ENCODE measurements at regions not wholly inside any gene's neighbourhood (a gene's known extent, or its start where the extent isn't known, plus 50 kb on each side); places are given as distances from the start of the nearest gene placed in this dataset.

- no peak overlapping the region for H3K27ac ChIP-seq
- H3K36me3 ChIP-seq = no peaks in the 10 kb centered on the region
- H3K9ac ChIP-seq = no peak overlapping the region
- no peak overlapping the region for H2AFZ ChIP-seq (replicated peaks)
- no peak overlapping the region for H3K4me3 ChIP-seq
- no peaks in the 10 kb centered on the region for H3F3A ChIP-seq (ENCODE audit: low read depth)
- no peaks in the 10 kb centered on the region for H3K27me3 ChIP-seq
- Mint-ChIP-seq H3K27me3 (ENCODE audit: insufficient read depth, low read depth) (peaks cover 5% of the 10 kb centered on the region), H3K36me3 (no peaks in the 10 kb centered on the region), H3K9me3 (peaks cover 2% of the 10 kb centered on the region), H3K4me3 (no peak overlapping the region), H3K4me1 (peaks cover 11% of the 10 kb centered on the region), H3K27ac (no peak overlapping the region)
- TF ChIP-seq CTCF (IDR thresholded peaks at IDR 0.05) (no peak), EZH2 (IDR thresholded peaks at IDR 0.05) (no peak), EZH2phosphoT487 (IDR thresholded peaks at IDR 0.05) (no peak)
- H3K4me1 ChIP-seq = peaks cover 9% of the 10 kb centered on the region
- no peak overlapping the region for H3K4me2 ChIP-seq
- no peaks in the 10 kb centered on the region for H3K9me3 ChIP-seq (ENCODE audit: low read depth)
- no peak for DNase-seq (ENCODE audit: low spot score)
- no peaks in the 10 kb centered on the region for H3K79me2 ChIP-seq (ENCODE audit: low read depth)
- H4K20me1 ChIP-seq (ENCODE audit: low read depth) = no peaks in the 10 kb centered on the region
These were observed 591.3 kb upstream of the NOX3 start for GRCh38 chr6:156046841-156047449.

DNA sequence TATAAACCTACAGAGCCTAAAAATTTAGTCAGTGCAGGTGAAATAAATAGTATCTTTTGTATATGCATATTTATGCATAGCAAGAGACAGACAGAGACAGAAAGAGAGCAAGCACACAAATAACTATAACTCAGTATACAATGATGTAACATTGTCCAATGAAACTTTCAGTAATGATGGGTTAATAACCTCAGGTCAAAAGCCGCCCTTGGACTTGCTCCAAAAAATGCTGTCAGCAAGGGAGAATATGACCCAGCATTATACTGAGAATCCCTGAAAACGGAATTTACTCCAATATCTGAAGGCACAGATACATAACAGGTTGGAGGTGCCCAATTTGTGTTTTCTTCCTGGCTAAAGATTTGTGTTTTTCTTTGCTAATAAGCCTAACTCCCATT, 590.6 kb upstream of the NOX3 start:
- Histone ChIP-seq H4K20me1 (ENCODE audit: low read depth) (no peaks in the 10 kb centered on the region), H3K9ac (no peak overlapping the region), H2AFZ (replicated peaks) (no peak overlapping the region), H3K27me3 (no peaks in the 10 kb centered on the region), H3K36me3 (no peaks in the 10 kb centered on the region), H3K9me3 (ENCODE audit: low read depth) (no peaks in the 10 kb centered on the region), H3K27ac (no peak overlapping the region), H3K4me3 (no peak overlapping the region), H3F3A (ENCODE audit: low read depth) (no peaks in the 10 kb centered on the region), H3K4me1 (peaks cover 9% of the 10 kb centered on the region), H3K79me2 (ENCODE audit: low read depth) (no peaks in the 10 kb centered on the region), H3K4me2 (no peak overlapping the region)
- Mint-ChIP-seq H3K4me3 (no peak overlapping the region), H3K27ac (no peak overlapping the region), H3K27me3 (ENCODE audit: insufficient read depth, low read depth) (peaks cover 5% of the 10 kb centered on the region), H3K36me3 (no peaks in the 10 kb centered on the region), H3K9me3 (peaks cover 2% of the 10 kb centered on the region), H3K4me1 (peaks cover 11% of the 10 kb centered on the region)
- TF ChIP-seq EZH2 (IDR thresholded peaks at IDR 0.05) (no peak), CTCF (IDR thresholded peaks at IDR 0.05) (no peak), EZH2phosphoT487 (IDR thresholded peaks at IDR 0.05) (no peak)
- DNase-seq (ENCODE audit: low spot score) = no peak

- Mint-ChIP-seq H3K4me1 (peaks cover 11% of the 10 kb centered on the region), H3K27me3 (ENCODE audit: insufficient read depth, low read depth) (peaks cover 5% of the 10 kb centered on the region), H3K27ac (no peak overlapping the region), H3K9me3 (peaks cover 2% of the 10 kb centered on the region), H3K36me3 (no peaks in the 10 kb centered on the region), H3K4me3 (no peak overlapping the region)
- no peaks in the 10 kb centered on the region for H3F3A ChIP-seq (ENCODE audit: low read depth)
- H3K4me1 ChIP-seq = peaks cover 9% of the 10 kb centered on the region
- H3K4me3 ChIP-seq = no peak overlapping the region
- H3K27ac ChIP-seq = no peak overlapping the region
- no peak overlapping the region for H3K9ac ChIP-seq
- no peaks in the 10 kb centered on the region for H3K36me3 ChIP-seq
- peak overlapping the region; percentile 37 for H2AFZ ChIP-seq (replicated peaks)
- no peak overlapping the region for H3K4me2 ChIP-seq
- H3K79me2 ChIP-seq (ENCODE audit: low read depth) = no peaks in the 10 kb centered on the region
- H4K20me1 ChIP-seq (ENCODE audit: low read depth) = no peaks in the 10 kb centered on the region
- H3K27me3 ChIP-seq = no peaks in the 10 kb centered on the region
- H3K9me3 ChIP-seq (ENCODE audit: low read depth) = no peaks in the 10 kb centered on the region
- TF ChIP-seq CTCF (IDR thresholded peaks at IDR 0.05) = no peak
- no peak for TF ChIP-seq EZH2 (IDR thresholded peaks at IDR 0.05)
- no peak for TF ChIP-seq EZH2phosphoT487 (IDR thresholded peaks at IDR 0.05)
- no peak for DNase-seq (ENCODE audit: low spot score)
These were observed 590.0 kb upstream of the NOX3 start for GRCh38 chr6:156045401-156046267.

Data from neural progenitor cell (in vitro differentiated cells).